Gastrocnemius medialis (tissue), 4 donors: ENCODE measurements at regions not wholly inside any gene's neighbourhood (a gene's known extent, or its start where the extent isn't known, plus 50 kb on each side); places are given as distances from the start of the nearest gene placed in this dataset.

Source experiments
- ATAC-seq, 2 donors: fragments of 150-250 bp; one replicate each; pipeline ENCODE4 v1.9.1; 2016
- DNase-seq, 2 donors: peaks; one replicate each; pipeline ENCODE4 v3.0.0-alpha.2; 2019
- H3K27ac ChIP-seq, 4 donors: fragments of 200-600 bp; sonication (generic); 1 replicate in 1 of 4; 2 replicates in 3 of 4; pipeline ENCODE4 v1.5.1; 2016 to 2018; ENCODE audit warnings: mild to moderate bottlenecking in 2 of 4, moderate library complexity in 1 of 4
- H3K27me3 ChIP-seq, 3 donors: fragments of 200-600 bp; sonication (generic) in 2 of 3; 1 replicate in 1 of 3; 2 replicates in 2 of 3; pipeline versions ENCODE4 v1.5.1 to v1.6.0; 2016 to 2019; ENCODE audit warnings: mild to moderate bottlenecking in 1 of 3, moderate library complexity in 1 of 3
- H3K36me3 ChIP-seq, 2 donors: fragments of 200-600 bp; sonication (generic) in 1 of 2; one replicate each; pipeline ENCODE4 v1.5.1; 2017 to 2018
- H3K4me1 ChIP-seq, 2 donors: fragments of 200-600 bp; sonication (generic) in 1 of 2; one replicate each; pipeline ENCODE4 v1.5.1; 2016 to 2017; ENCODE audit warnings: mild to moderate bottlenecking in 2 of 2
- H3K4me3 ChIP-seq, 4 donors: fragments of 200-600 bp; sonication (generic) in 3 of 4; 1 replicate in 1 of 4; 2 replicates in 3 of 4; pipeline ENCODE4 v1.5.1; 2016 to 2019; ENCODE audit warnings: mild to moderate bottlenecking in 2 of 4
- H3K9me3 ChIP-seq, 3 donors: fragments of 200-600 bp; sonication (generic) in 2 of 3; 1 replicate in 1 of 3; 2 replicates in 2 of 3; pipeline ENCODE4 v1.5.1; 2016 to 2019
- CTCF ChIP-seq, 5 experiments: fragments of 450-650 bp in 3 of 5; fragments of 200-600 bp in 2 of 5; sonication (generic) in 2 of 5; IDR thresholded peaks in 4 of 5; conservative IDR thresholded peaks in 1 of 5; 1 replicate in 4 of 5; 2 replicates in 1 of 5; pipeline ENCODE4 v1.5.1; 2016 to 2019; ENCODE audit warnings: antibody characterized with exemption in 5 of 5, mild to moderate bottlenecking in 3 of 5, moderate library complexity in 3 of 5
- POLR2A ChIP-seq, 2 donors: fragments of 450-650 bp; IDR thresholded peaks; one replicate each; pipeline ENCODE4 v1.6.1; 2017; ENCODE audit warnings: antibody characterized with exemption in 2 of 2, mild to moderate bottlenecking in 2 of 2, moderate library complexity in 2 of 2
- in situ Hi-C, 4 donors: fragments of 200-750 bp; cut with MboI; loops; one replicate each; pipeline versions ENCODE4 v1.15.0 to v1.8.0; 2017; ENCODE audit warnings: low sequenced_read_pairs in 4 of 4
- intact Hi-C: fragments of 100-400 bp; cut with DNase I; formaldehyde crosslinking; loops from one replicate; pipeline ENCODE4 v1.15.1; 2023; ENCODE audit warnings: low total_unique reads

GRCh38 chr1:101363891-101364318 lies 127.1 kb downstream of the S1PR1 start:
- Histone ChIP-seq H3K36me3 (no peaks in the 10 kb centered on the region), H3K4me1 (no peaks in the 10 kb centered on the region), H3K27ac (no peak overlapping the region), H3K9me3 (no peaks in the 10 kb centered on the region), H3K27me3 (no peaks in the 10 kb centered on the region), H3K4me3 (no peak overlapping the region)
- no peak for DNase-seq
- no peak for TF ChIP-seq CTCF (IDR thresholded peaks at IDR 0.05 in 4 of 5, conservative IDR thresholded peaks at IDR 0.05 in 1 of 5)
- no peak for TF ChIP-seq POLR2A (IDR thresholded peaks at IDR 0.05)
- ATAC-seq, result no peak
- intact Hi-C loops (no loop called here), in situ Hi-C loops (no loop called here)

GRCh38 chr1:101364370-101365120 lies 127.7 kb downstream of the S1PR1 start:
- Histone ChIP-seq H3K4me1 (no peaks in the 10 kb centered on the region), H3K4me3 (no peak overlapping the region), H3K27ac (no peak overlapping the region), H3K9me3 (no peaks in the 10 kb centered on the region), H3K36me3 (no peaks in the 10 kb centered on the region), H3K27me3 (no peaks in the 10 kb centered on the region)
- TF ChIP-seq CTCF (IDR thresholded peaks at IDR 0.05 in 4 of 5, conservative IDR thresholded peaks at IDR 0.05 in 1 of 5) (no peak), POLR2A (IDR thresholded peaks at IDR 0.05) (no peak)
- intact Hi-C loops, result no loop called here
- in situ Hi-C loops, result no loop called here
- ATAC-seq (no peak), DNase-seq (no peak)

GRCh38 chr1:101365186-101365585 lies 128.4 kb downstream of the S1PR1 start:
- ATAC-seq (no peak), DNase-seq (no peak)
- H3K27ac ChIP-seq, result no peak overlapping the region
- H3K4me3 ChIP-seq, result no peak overlapping the region
- intact Hi-C loops (no loop called here), in situ Hi-C loops (no loop called here)
- TF ChIP-seq POLR2A (IDR thresholded peaks at IDR 0.05), result no peak
- TF ChIP-seq CTCF (IDR thresholded peaks at IDR 0.05 in 4 of 5, conservative IDR thresholded peaks at IDR 0.05 in 1 of 5), result no peak
- H3K9me3 ChIP-seq, result no peaks in the 10 kb centered on the region
- no peaks in the 10 kb centered on the region for H3K4me1 ChIP-seq
- H3K36me3 ChIP-seq, result no peaks in the 10 kb centered on the region
- H3K27me3 ChIP-seq, result no peaks in the 10 kb centered on the region

GRCh38 chr1:101365878-101366277 lies 129.1 kb downstream of the S1PR1 start:
- no peak for ATAC-seq
- intact Hi-C loops, result no loop called here
- no peak overlapping the region for H3K4me3 ChIP-seq
- no peak for DNase-seq
- no peaks in the 10 kb centered on the region for H3K36me3 ChIP-seq
- in situ Hi-C loops, result no loop called here
- peaks cover 0 to under 1% of the 10 kb centered on the region in 2 donors for H3K4me1 ChIP-seq
- no peak overlapping the region for H3K27ac ChIP-seq
- TF ChIP-seq CTCF (IDR thresholded peaks at IDR 0.05 in 4 of 5, conservative IDR thresholded peaks at IDR 0.05 in 1 of 5), result no peak
- TF ChIP-seq POLR2A (IDR thresholded peaks at IDR 0.05), result no peak
- no peaks in the 10 kb centered on the region for H3K9me3 ChIP-seq
- no peaks in the 10 kb centered on the region for H3K27me3 ChIP-seq
